Hepatocyte (in vitro differentiated cells): ENCODE measurements at regions not wholly inside any gene's neighbourhood (a gene's known extent, or its start where the extent isn't known, plus 50 kb on each side); places are given as distances from the start of the nearest gene placed in this dataset.

ENCODE experiments used
- EZH2 ChIP-seq: fragments of 200-600 bp; sonication (generic); IDR thresholded peaks from 2 replicates; pipeline ENCODE4 v1.6.1; 2016; ENCODE audit warnings: antibody characterized with exemption, mild to moderate bottlenecking, borderline replicate concordance
- EZH2phosphoT487 ChIP-seq: fragments of 200-600 bp; sonication (generic); IDR thresholded peaks from one replicate; pipeline ENCODE4 v1.6.1; 2018; ENCODE audit warnings: antibody characterized with exemption, mild to moderate bottlenecking, low read depth, moderate library complexity; ENCODE audit not compliant: unreplicated experiment, severe bottlenecking
- TF ChIP-seq, protein P1 (sequence below): fragments of 200-600 bp; sonication (generic); IDR thresholded peaks from 2 replicates; pipeline ENCODE4 v1.5.1; 2016; ENCODE audit warnings: antibody characterized with exemption, mild to moderate bottlenecking; ENCODE audit not compliant: poor library complexity

- TF ChIP-seq, protein P1, sequence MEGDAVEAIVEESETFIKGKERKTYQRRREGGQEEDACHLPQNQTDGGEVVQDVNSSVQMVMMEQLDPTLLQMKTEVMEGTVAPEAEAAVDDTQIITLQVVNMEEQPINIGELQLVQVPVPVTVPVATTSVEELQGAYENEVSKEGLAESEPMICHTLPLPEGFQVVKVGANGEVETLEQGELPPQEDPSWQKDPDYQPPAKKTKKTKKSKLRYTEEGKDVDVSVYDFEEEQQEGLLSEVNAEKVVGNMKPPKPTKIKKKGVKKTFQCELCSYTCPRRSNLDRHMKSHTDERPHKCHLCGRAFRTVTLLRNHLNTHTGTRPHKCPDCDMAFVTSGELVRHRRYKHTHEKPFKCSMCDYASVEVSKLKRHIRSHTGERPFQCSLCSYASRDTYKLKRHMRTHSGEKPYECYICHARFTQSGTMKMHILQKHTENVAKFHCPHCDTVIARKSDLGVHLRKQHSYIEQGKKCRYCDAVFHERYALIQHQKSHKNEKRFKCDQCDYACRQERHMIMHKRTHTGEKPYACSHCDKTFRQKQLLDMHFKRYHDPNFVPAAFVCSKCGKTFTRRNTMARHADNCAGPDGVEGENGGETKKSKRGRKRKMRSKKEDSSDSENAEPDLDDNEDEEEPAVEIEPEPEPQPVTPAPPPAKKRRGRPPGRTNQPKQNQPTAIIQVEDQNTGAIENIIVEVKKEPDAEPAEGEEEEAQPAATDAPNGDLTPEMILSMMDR: peak; percentile 52
- TF ChIP-seq EZH2: no peak
- TF ChIP-seq EZH2phosphoT487: no peak
Observed at GRCh38 chr14:53663709-53664108, 292.9 kb downstream of the BMP4 start.
